Gastrocnemius medialis (tissue), 4 donors: ENCODE measurements at regions not wholly inside any gene's neighbourhood (a gene's known extent, or its start where the extent isn't known, plus 50 kb on each side); places are given as distances from the start of the nearest gene placed in this dataset.

Experiments used
- POLR2A ChIP-seq, 2 donors: fragments of 450-650 bp; IDR thresholded peaks; one replicate each; pipeline ENCODE4 v1.6.1; 2017; ENCODE audit warnings: antibody characterized with exemption in 2 of 2, mild to moderate bottlenecking in 2 of 2, moderate library complexity in 2 of 2
- TF ChIP-seq, protein P1 (sequence below), 5 experiments: fragments of 450-650 bp in 3 of 5; fragments of 200-600 bp in 2 of 5; sonication (generic) in 2 of 5; IDR thresholded peaks in 4 of 5; conservative IDR thresholded peaks in 1 of 5; 1 replicate in 4 of 5; 2 replicates in 1 of 5; pipeline ENCODE4 v1.5.1; 2016 to 2019; ENCODE audit warnings: antibody characterized with exemption in 5 of 5, mild to moderate bottlenecking in 3 of 5, moderate library complexity in 3 of 5

DNA sequence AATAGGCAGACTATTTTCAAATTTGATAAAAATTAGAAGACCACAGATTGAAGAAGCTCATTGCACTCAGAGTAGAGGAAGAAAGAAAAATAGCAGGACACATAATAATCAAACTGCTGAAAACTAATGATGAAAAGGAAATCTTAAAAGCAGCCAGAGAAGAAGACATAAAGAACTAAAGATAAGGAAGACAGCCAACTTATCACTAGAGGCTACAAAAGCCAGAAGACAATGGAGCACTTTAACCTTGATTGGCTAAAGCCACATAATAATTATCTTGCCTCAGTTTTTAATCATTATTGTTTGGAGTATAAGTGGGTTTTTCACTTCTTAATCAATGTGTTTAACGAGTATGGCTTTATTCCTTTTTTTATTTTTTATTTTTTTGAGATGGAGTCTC, 397.6 kb downstream of the RNF144B start:
- no peak for TF ChIP-seq POLR2A (IDR thresholded peaks at IDR 0.05)
- TF ChIP-seq, protein P1, sequence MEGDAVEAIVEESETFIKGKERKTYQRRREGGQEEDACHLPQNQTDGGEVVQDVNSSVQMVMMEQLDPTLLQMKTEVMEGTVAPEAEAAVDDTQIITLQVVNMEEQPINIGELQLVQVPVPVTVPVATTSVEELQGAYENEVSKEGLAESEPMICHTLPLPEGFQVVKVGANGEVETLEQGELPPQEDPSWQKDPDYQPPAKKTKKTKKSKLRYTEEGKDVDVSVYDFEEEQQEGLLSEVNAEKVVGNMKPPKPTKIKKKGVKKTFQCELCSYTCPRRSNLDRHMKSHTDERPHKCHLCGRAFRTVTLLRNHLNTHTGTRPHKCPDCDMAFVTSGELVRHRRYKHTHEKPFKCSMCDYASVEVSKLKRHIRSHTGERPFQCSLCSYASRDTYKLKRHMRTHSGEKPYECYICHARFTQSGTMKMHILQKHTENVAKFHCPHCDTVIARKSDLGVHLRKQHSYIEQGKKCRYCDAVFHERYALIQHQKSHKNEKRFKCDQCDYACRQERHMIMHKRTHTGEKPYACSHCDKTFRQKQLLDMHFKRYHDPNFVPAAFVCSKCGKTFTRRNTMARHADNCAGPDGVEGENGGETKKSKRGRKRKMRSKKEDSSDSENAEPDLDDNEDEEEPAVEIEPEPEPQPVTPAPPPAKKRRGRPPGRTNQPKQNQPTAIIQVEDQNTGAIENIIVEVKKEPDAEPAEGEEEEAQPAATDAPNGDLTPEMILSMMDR (IDR thresholded peaks at IDR 0.05 in 4 of 5, conservative IDR thresholded peaks at IDR 0.05 in 1 of 5) = no peak
